ENCODE measurements at regions not wholly inside any gene's neighbourhood (a gene's known extent, or its start where the extent isn't known, plus 50 kb on each side); places are given as distances from the start of the nearest gene placed in this dataset.
"Not testable (repeated sequence)": the region's sequence is repeated elsewhere in the genome, so short reads cannot be mapped to it uniquely, and the experiment has no call there.

GRCh38 chrX:11836284-11836683, 78.2 kb downstream of the MSL3 start:
- DNase-seq: no peak

GRCh38 chrX:11837437-11837836, 79.4 kb downstream of the MSL3 start:
- no peak for DNase-seq

GRCh38 chrX:11864171-11864570, 106.1 kb downstream of the MSL3 start:
- no peak for DNase-seq

GRCh38 chrX:11867610-11868345, 109.7 kb downstream of the MSL3 start:
- DNase-seq: no peak

GRCh38 chrX:11870789-11871188, 112.8 kb downstream of the MSL3 start:
- no peak for DNase-seq

- no peak for DNase-seq
These were observed 123.6 kb downstream of the MSL3 start for GRCh38 chrX:11881485-11882170.

- DNase-seq: peak; percentile 49
These were observed 128.7 kb downstream of the MSL3 start for GRCh38 chrX:11886745-11887144.

- no peak for DNase-seq
These were observed 129.1 kb downstream of the MSL3 start for GRCh38 chrX:11887175-11887574.

GRCh38 chrX:11888421-11888820, 130.4 kb downstream of the MSL3 start:
- DNase-seq: no peak

GRCh38 chrX:11889791-11890190, 131.8 kb downstream of the MSL3 start:
- DNase-seq: no peak

- no peak for DNase-seq
These were observed 132.9 kb downstream of the MSL3 start for GRCh38 chrX:11890836-11891514.

- no peak for DNase-seq
These were observed 136.1 kb downstream of the MSL3 start for GRCh38 chrX:11893933-11894710.

- DNase-seq: peak; percentile 42
These were observed 141.1 kb downstream of the MSL3 start for GRCh38 chrX:11899091-11899490.

- DNase-seq: not testable (repeated sequence)
These were observed 147.9 kb downstream of the MSL3 start for GRCh38 chrX:11905933-11906332.

- DNase-seq: peak; percentile 17
These were observed 150.3 kb downstream of the MSL3 start for GRCh38 chrX:11908371-11908770.

GRCh38 chrX:11913001-11913400, 155.0 kb downstream of the MSL3 start:
- DNase-seq: no peak

- no peak for DNase-seq
These were observed 171.4 kb downstream of the MSL3 start for GRCh38 chrX:11929476-11929875.

GRCh38 chrX:11932423-11932822, 174.4 kb downstream of the MSL3 start:
- DNase-seq: no peak

GRCh38 chrX:11934089-11934488, 176.1 kb downstream of the MSL3 start:
- DNase-seq: no peak

GRCh38 chrX:11941571-11941970, 183.5 kb downstream of the MSL3 start:
- no peak for DNase-seq

GRCh38 chrX:11944501-11944900, 186.5 kb downstream of the MSL3 start:
- DNase-seq: peak; percentile 77

- peak; percentile 9 for DNase-seq
These were observed 189.0 kb upstream of the FRMPD4 start for GRCh38 chrX:11949291-11949690.

GRCh38 chrX:11952176-11952720, 186.0 kb upstream of the FRMPD4 start:
- peak; percentile 49 for DNase-seq

Data from fibroblast of upper back skin (primary cell).